ENCODE measurements at regions not wholly inside any gene's neighbourhood (a gene's known extent, or its start where the extent isn't known, plus 50 kb on each side); places are given as distances from the start of the nearest gene placed in this dataset.

GRCh38 chr6:68160348-68160747 is 474.7 kb upstream of the ADGRB3 start:
- Mint-ChIP-seq H3K36me3 (ENCODE audit: low read depth) (no peaks in the 10 kb centered on the region), H3K9me3 (peaks cover 10% of the 10 kb centered on the region), H3K27ac (no peak overlapping the region), H3K27me3 (no peaks in the 10 kb centered on the region), H3K4me3 (no peak overlapping the region), H3K4me1 (no peaks in the 10 kb centered on the region)
- ChIA-PET POLR2A (no interaction called here), CTCF (no interaction called here)
- intact Hi-C loops (cut with micrococcal nuclease) = no loop called here
- no peak for TF ChIP-seq CTCF (IDR thresholded peaks at IDR 0.05)
- DNase-seq = no peak
- no peak for ATAC-seq (ENCODE audit: low read depth)

GRCh38 chr6:68159433-68159832 is 475.6 kb upstream of the ADGRB3 start:
- DNase-seq (no peak), ATAC-seq (ENCODE audit: low read depth) (no peak)
- H3K36me3 Mint-ChIP-seq (ENCODE audit: low read depth) = no peaks in the 10 kb centered on the region
- no peaks in the 10 kb centered on the region for H3K27me3 Mint-ChIP-seq
- H3K4me1 Mint-ChIP-seq = no peaks in the 10 kb centered on the region
- POLR2A ChIA-PET = no interaction called here
- CTCF ChIA-PET = no interaction called here
- TF ChIP-seq CTCF (IDR thresholded peaks at IDR 0.05) = no peak
- peaks cover 6% of the 10 kb centered on the region for H3K9me3 Mint-ChIP-seq
- no peak overlapping the region for H3K4me3 Mint-ChIP-seq
- intact Hi-C loops (cut with micrococcal nuclease) = no loop called here
- H3K27ac Mint-ChIP-seq = no peak overlapping the region

- CTCF ChIA-PET = interaction anchor here (0.7 kb wide), 1 partner anchor 816 kb away, joined by 4 read pairs; no protein-coding TSS in a partner anchor
- intact Hi-C loops (cut with micrococcal nuclease) = no loop called here
- Mint-ChIP-seq H3K27me3 (no peaks in the 10 kb centered on the region), H3K36me3 (ENCODE audit: low read depth) (no peaks in the 10 kb centered on the region), H3K4me3 (no peak overlapping the region), H3K4me1 (no peaks in the 10 kb centered on the region), H3K27ac (no peak overlapping the region), H3K9me3 (peaks cover 10% of the 10 kb centered on the region)
- ATAC-seq (ENCODE audit: low read depth) = no peak
- no peak for DNase-seq
- no peak for TF ChIP-seq CTCF (IDR thresholded peaks at IDR 0.05)
- POLR2A ChIA-PET = no interaction called here
Observed at GRCh38 chr6:68158256-68158655, 476.8 kb upstream of the ADGRB3 start.

- no peaks in the 10 kb centered on the region for H3K4me1 Mint-ChIP-seq
- no peak overlapping the region for H3K4me3 Mint-ChIP-seq
- DNase-seq = no peak
- H3K9me3 Mint-ChIP-seq = peaks cover 11% of the 10 kb centered on the region
- ChIA-PET CTCF (no interaction called here), POLR2A (no interaction called here)
- ATAC-seq (ENCODE audit: low read depth) = no peak
- no peaks in the 10 kb centered on the region for H3K27me3 Mint-ChIP-seq
- no peaks in the 10 kb centered on the region for H3K36me3 Mint-ChIP-seq (ENCODE audit: low read depth)
- intact Hi-C loops (cut with micrococcal nuclease) = no loop called here
- no peak for TF ChIP-seq CTCF (IDR thresholded peaks at IDR 0.05)
- H3K27ac Mint-ChIP-seq = no peak overlapping the region
Observed at GRCh38 chr6:68144667-68145066, 490.4 kb upstream of the ADGRB3 start.

GRCh38 chr6:68141190-68141589 is 493.9 kb upstream of the ADGRB3 start:
- no peak overlapping the region for H3K4me3 Mint-ChIP-seq
- no peak for ATAC-seq (ENCODE audit: low read depth)
- H3K27me3 Mint-ChIP-seq = no peaks in the 10 kb centered on the region
- H3K27ac Mint-ChIP-seq = no peak overlapping the region
- H3K36me3 Mint-ChIP-seq (ENCODE audit: low read depth) = no peaks in the 10 kb centered on the region
- no peak for DNase-seq
- intact Hi-C loops (cut with micrococcal nuclease) = no loop called here
- ChIA-PET CTCF (no interaction called here), POLR2A (no interaction called here)
- H3K9me3 Mint-ChIP-seq = peaks cover 11% of the 10 kb centered on the region
- H3K4me1 Mint-ChIP-seq = no peaks in the 10 kb centered on the region
- no peak for TF ChIP-seq CTCF (IDR thresholded peaks at IDR 0.05)

Data from activated B cell treated with CpG ODN at 0.5 μM for 24 hours (primary cell).